Stimulated activated naive CD8-positive, alpha-beta T cell treated with anti-CD3 and anti-CD28 coated beads, Interleukin-15, Interleukin-2, amounts not matched to agents 100 ng/mL and 50 ng/mL, for 24 hours (primary cell): ENCODE measurements at regions not wholly inside any gene's neighbourhood (a gene's known extent, or its start where the extent isn't known, plus 50 kb on each side); places are given as distances from the start of the nearest gene placed in this dataset.
A peak's percentile ranks its signal among the peaks of the same experiment; 100 is the strongest.

Experiments used
- H3K27ac Mint-ChIP-seq: one replicate; pipeline ENCODE4 v1.8.0; 2021; ENCODE audit warnings: mild to moderate bottlenecking, mixed read lengths
- H3K27me3 Mint-ChIP-seq: one replicate; pipeline ENCODE4 v1.8.0; 2021; ENCODE audit warnings: mixed read lengths
- H3K36me3 Mint-ChIP-seq: one replicate; pipeline ENCODE4 v1.8.0; 2021; ENCODE audit warnings: low read depth, mixed read lengths
- H3K4me1 Mint-ChIP-seq: one replicate; pipeline ENCODE4 v1.8.0; 2021; ENCODE audit warnings: low read depth, mixed read lengths
- H3K4me3 Mint-ChIP-seq: one replicate; pipeline ENCODE4 v1.8.0; 2021; ENCODE audit warnings: mild to moderate bottlenecking, mixed read lengths
- H3K9me3 Mint-ChIP-seq: one replicate; pipeline ENCODE4 v1.8.0; 2021; ENCODE audit warnings: mixed read lengths

GRCh38 chr12:89262855-89263552 is 89.3 kb downstream of the DUSP6 start:
- H3K36me3 Mint-ChIP-seq = no peaks in the 10 kb centered on the region
- H3K4me3 Mint-ChIP-seq = no peak overlapping the region
- H3K27ac Mint-ChIP-seq = no peak overlapping the region
- peaks cover 17% of the 10 kb centered on the region for H3K4me1 Mint-ChIP-seq
- peaks cover 4% of the 10 kb centered on the region for H3K9me3 Mint-ChIP-seq
- no peaks in the 10 kb centered on the region for H3K27me3 Mint-ChIP-seq

- Mint-ChIP-seq H3K4me1 (peaks cover 17% of the 10 kb centered on the region), H3K27ac (no peak overlapping the region), H3K27me3 (no peaks in the 10 kb centered on the region), H3K36me3 (no peaks in the 10 kb centered on the region), H3K4me3 (no peak overlapping the region), H3K9me3 (peaks cover 6% of the 10 kb centered on the region)
These were observed 90.3 kb downstream of the DUSP6 start for GRCh38 chr12:89261982-89262381.

GRCh38 chr12:89260841-89261637 is 91.3 kb downstream of the DUSP6 start:
- Mint-ChIP-seq H3K27me3 (no peaks in the 10 kb centered on the region), H3K36me3 (no peaks in the 10 kb centered on the region), H3K4me3 (no peak overlapping the region), H3K4me1 (peaks cover 17% of the 10 kb centered on the region), H3K9me3 (peaks cover 6% of the 10 kb centered on the region), H3K27ac (no peak overlapping the region)

GRCh38 chr12:89259821-89260220 is 92.5 kb downstream of the DUSP6 start:
- Mint-ChIP-seq H3K27me3 (no peaks in the 10 kb centered on the region), H3K4me3 (no peak overlapping the region), H3K36me3 (no peaks in the 10 kb centered on the region), H3K27ac (no peak overlapping the region), H3K4me1 (peaks cover 14% of the 10 kb centered on the region), H3K9me3 (peaks cover 6% of the 10 kb centered on the region)

GRCh38 chr12:89258240-89258969 is 93.9 kb downstream of the DUSP6 start:
- no peak overlapping the region for H3K27ac Mint-ChIP-seq
- peaks cover 10% of the 10 kb centered on the region for H3K9me3 Mint-ChIP-seq
- H3K4me3 Mint-ChIP-seq = no peak overlapping the region
- H3K36me3 Mint-ChIP-seq = no peaks in the 10 kb centered on the region
- H3K27me3 Mint-ChIP-seq = no peaks in the 10 kb centered on the region
- peaks cover 18% of the 10 kb centered on the region for H3K4me1 Mint-ChIP-seq

GRCh38 chr12:89257340-89257739 is 95.0 kb downstream of the DUSP6 start:
- Mint-ChIP-seq H3K27ac (no peak overlapping the region), H3K9me3 (peaks cover 12% of the 10 kb centered on the region), H3K4me1 (peaks cover 26% of the 10 kb centered on the region), H3K36me3 (no peaks in the 10 kb centered on the region), H3K27me3 (no peaks in the 10 kb centered on the region), H3K4me3 (no peak overlapping the region)

- peaks cover 28% of the 10 kb centered on the region for H3K4me1 Mint-ChIP-seq
- H3K27me3 Mint-ChIP-seq = no peaks in the 10 kb centered on the region
- H3K9me3 Mint-ChIP-seq = peaks cover 18% of the 10 kb centered on the region
- no peaks in the 10 kb centered on the region for H3K36me3 Mint-ChIP-seq
- no peak overlapping the region for H3K27ac Mint-ChIP-seq
- H3K4me3 Mint-ChIP-seq = no peak overlapping the region
These were observed 96.2 kb downstream of the DUSP6 start for GRCh38 chr12:89256060-89256459.

GRCh38 chr12:89253488-89253887 is 98.8 kb downstream of the DUSP6 start:
- H3K9me3 Mint-ChIP-seq = peaks cover 18% of the 10 kb centered on the region
- H3K4me3 Mint-ChIP-seq = no peak overlapping the region
- H3K36me3 Mint-ChIP-seq = no peaks in the 10 kb centered on the region
- H3K4me1 Mint-ChIP-seq = peaks cover 38% of the 10 kb centered on the region
- H3K27me3 Mint-ChIP-seq = no peaks in the 10 kb centered on the region
- no peak overlapping the region for H3K27ac Mint-ChIP-seq

- Mint-ChIP-seq H3K9me3 (peaks cover 13% of the 10 kb centered on the region), H3K4me3 (no peak overlapping the region), H3K27me3 (no peaks in the 10 kb centered on the region), H3K27ac (peak overlapping the region; percentile 57), H3K36me3 (no peaks in the 10 kb centered on the region), H3K4me1 (peaks cover 38% of the 10 kb centered on the region)
These were observed 100.0 kb downstream of the DUSP6 start for GRCh38 chr12:89252284-89252683.

- Mint-ChIP-seq H3K36me3 (no peaks in the 10 kb centered on the region), H3K27ac (peak overlapping the region; percentile 57), H3K4me3 (no peak overlapping the region)
These were observed 100.7 kb downstream of the DUSP6 start for GRCh38 chr12:89251342-89252271.

GRCh38 chr12:89250636-89251035 is 101.7 kb downstream of the DUSP6 start:
- Mint-ChIP-seq H3K27ac (no peak overlapping the region), H3K36me3 (no peaks in the 10 kb centered on the region), H3K4me3 (no peak overlapping the region), H3K4me1 (peaks cover 43% of the 10 kb centered on the region), H3K27me3 (no peaks in the 10 kb centered on the region), H3K9me3 (peaks cover 13% of the 10 kb centered on the region)

More at GRCh38 chr12:89251342-89252271, 100.7 kb downstream of the DUSP6 start:
- no peaks in the 10 kb centered on the region for H3K27me3 Mint-ChIP-seq
- peaks cover 13% of the 10 kb centered on the region for H3K9me3 Mint-ChIP-seq
- peaks cover 38% of the 10 kb centered on the region for H3K4me1 Mint-ChIP-seq

- Mint-ChIP-seq H3K27ac (no peak overlapping the region), H3K27me3 (no peaks in the 10 kb centered on the region), H3K9me3 (peaks cover 13% of the 10 kb centered on the region), H3K36me3 (no peaks in the 10 kb centered on the region), H3K4me3 (no peak overlapping the region), H3K4me1 (peaks cover 47% of the 10 kb centered on the region)
These were observed 102.1 kb downstream of the DUSP6 start for GRCh38 chr12:89250213-89250612.

- peaks cover 16% of the 10 kb centered on the region for H3K9me3 Mint-ChIP-seq
These were observed 104.3 kb downstream of the DUSP6 start for GRCh38 chr12:89247967-89248366.

GRCh38 chr12:89247541-89247942 is 104.8 kb downstream of the DUSP6 start:
- Mint-ChIP-seq H3K27ac (no peak overlapping the region), H3K4me1 (peaks cover 57% of the 10 kb centered on the region), H3K9me3 (peaks cover 16% of the 10 kb centered on the region)

More at GRCh38 chr12:89247967-89248366, 104.3 kb downstream of the DUSP6 start:
- Mint-ChIP-seq H3K4me1 (peaks cover 61% of the 10 kb centered on the region), H3K27ac (no peak overlapping the region), H3K4me3 (no peak overlapping the region), H3K27me3 (no peaks in the 10 kb centered on the region), H3K36me3 (no peaks in the 10 kb centered on the region)

More at GRCh38 chr12:89247541-89247942, 104.8 kb downstream of the DUSP6 start:
- no peak overlapping the region for H3K4me3 Mint-ChIP-seq
- H3K36me3 Mint-ChIP-seq = no peaks in the 10 kb centered on the region
- no peaks in the 10 kb centered on the region for H3K27me3 Mint-ChIP-seq
